ENCODE measurements at regions not wholly inside any gene's neighbourhood (a gene's known extent, or its start where the extent isn't known, plus 50 kb on each side); places are given as distances from the start of the nearest gene placed in this dataset.

DNA sequence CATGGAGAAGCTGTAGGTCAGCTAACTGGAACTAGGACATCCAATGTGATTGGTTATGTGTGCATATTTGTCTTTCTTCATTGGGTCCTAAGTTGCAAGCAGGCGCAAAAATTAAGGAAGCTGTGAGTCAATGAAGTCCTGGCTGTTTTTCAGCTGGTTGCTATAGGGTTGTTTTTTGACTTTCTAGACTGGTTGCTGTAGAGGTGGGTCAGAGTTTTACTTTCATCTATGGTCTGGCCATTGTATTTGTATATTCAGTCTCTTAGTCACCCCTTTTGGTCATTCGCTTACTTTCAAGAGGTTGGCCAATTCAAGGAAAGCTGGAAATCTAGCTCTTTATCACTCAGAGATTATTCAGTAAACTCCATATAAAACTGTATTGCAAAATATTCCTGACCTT is 62.0 kb upstream of the AMZ2 start:
- DNase-seq, result no peak

DNA sequence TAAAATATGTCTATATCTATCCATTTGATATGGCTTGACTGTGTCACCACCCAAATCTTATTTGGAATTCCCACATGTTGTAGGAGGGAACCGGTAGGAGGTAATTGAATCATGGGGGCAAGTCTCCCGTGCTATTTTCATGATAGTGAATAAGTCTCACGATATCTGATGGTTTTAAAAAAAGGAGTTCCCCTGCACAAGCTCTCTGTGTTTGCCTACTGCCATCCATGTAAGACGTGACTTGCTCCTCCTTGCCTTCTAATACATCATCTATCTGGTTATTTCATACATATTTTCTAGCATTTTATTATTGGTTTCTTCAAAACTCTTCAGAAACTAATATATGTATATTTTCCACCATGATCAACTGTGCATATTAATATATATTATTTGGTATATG is 57.3 kb upstream of the AMZ2 start:
- DNase-seq, result no peak

DNA sequence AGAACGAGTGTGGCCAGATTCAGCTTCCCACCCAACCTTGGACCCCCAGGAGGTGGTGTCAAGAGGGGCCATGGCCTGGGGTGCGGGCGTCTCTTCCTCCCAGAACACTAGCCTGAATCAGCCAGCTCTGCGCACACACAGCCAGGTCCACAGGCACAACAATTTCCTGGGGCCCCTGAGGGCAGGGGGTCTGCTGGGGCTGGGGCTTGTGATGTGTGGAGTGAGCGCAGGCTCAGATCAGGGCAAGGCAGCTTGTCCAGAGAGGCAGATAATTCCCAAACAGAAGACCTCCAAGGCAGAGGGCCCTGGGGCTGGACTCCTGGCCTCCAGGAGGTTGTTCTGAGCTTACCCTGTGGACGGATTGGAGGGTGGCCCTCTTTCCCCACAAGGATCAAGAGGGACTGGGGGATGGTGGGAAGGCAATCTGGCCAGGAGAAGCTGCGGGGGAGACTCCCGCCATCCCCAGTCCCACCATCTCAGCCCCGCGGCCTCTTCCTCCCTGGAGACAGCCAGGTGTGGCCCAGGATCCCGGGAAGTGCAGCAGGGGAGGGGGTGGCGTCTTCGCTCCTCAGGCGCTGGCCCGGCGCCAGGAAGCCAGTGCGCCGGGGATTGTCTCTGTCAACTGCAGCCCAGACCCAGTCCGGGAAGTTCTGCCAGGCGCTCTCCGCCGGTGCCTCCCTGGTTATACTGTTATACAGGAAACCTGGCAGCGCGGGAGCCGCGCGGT is 52.0 kb upstream of the AMZ2 start:
- DNase-seq, result peak; percentile 39

DNA sequence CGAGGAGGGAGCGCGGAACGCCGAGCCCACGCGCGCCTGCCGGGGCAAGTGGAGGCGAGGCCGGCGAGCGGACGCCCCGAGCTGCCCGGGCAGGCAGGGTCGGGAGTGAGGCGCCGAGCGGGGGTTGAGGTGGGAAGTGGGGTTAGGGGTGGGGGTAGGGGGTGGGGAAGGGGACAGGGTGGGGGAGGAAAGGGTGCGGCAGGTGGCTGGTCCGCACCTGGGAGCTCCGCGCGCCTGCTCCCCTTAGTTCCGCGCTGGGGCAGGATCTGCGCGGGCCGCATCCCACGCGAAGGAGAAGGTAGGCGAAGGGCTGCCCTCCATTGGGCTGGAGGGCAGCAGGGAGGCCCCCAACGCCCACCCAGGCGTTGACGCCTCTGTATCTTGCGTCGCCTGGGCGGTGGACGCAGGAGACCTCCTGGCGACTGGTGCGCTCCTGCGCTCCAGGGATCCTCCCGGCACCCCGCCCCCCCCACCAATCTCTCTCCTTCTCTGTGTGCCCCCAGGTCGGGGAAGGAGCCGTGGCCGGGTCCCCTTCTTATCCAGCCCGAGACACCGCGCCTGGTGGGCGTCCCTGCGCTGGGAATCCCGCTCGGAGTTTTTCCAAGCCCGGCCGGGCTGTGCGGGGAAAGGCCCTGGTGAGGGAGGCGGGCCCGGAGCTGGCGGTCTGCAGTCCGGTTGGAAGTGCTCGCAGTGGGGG is 51.3 kb upstream of the AMZ2 start:
- DNase-seq, result peak; percentile 37

DNA sequence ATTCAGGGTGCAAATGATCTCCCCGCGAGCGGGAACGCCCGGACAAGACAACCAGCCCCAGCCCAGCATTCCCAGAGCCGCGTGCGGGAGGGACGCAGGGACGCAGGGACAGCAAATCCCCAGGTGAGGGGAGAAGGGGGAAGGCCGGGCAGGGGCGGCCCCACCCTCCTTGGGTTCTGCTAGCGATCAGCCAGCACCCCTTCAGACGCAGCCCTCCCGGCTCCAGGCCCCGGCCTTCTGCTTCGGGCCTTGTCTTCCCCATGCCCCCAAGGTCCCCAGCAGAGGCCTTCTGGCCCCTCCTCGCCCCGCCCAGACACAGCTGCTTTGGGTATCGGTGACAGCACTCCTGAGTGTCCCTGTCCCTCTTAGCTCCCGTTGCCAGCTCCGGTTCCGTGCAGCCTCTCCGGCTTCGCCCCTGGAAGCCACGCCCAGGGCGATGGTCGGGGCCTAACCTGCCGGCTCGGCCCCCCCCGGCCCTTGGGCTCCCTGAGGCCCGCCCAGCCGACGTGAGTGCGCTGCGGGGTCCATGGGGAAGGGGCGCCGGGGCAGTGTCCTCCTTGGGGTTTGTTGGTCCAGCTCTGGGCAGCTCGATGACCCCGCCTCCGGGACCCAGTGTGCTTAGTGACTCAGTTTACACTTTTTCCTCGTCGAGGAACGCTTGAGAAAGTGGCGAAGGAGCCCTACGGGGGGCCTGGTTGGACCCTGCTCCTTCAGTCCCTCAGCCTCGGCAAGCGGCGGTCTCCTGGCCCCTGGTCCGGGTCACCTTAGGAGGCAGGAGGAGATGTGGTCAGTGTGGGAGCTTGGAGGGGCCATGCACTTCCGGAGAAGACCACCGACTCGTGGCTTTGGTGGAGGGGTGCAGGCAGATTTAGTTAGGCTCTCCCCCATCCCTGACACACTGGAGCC is 50.5 kb upstream of the AMZ2 start:
- DNase-seq, result peak; percentile 53

DNA sequence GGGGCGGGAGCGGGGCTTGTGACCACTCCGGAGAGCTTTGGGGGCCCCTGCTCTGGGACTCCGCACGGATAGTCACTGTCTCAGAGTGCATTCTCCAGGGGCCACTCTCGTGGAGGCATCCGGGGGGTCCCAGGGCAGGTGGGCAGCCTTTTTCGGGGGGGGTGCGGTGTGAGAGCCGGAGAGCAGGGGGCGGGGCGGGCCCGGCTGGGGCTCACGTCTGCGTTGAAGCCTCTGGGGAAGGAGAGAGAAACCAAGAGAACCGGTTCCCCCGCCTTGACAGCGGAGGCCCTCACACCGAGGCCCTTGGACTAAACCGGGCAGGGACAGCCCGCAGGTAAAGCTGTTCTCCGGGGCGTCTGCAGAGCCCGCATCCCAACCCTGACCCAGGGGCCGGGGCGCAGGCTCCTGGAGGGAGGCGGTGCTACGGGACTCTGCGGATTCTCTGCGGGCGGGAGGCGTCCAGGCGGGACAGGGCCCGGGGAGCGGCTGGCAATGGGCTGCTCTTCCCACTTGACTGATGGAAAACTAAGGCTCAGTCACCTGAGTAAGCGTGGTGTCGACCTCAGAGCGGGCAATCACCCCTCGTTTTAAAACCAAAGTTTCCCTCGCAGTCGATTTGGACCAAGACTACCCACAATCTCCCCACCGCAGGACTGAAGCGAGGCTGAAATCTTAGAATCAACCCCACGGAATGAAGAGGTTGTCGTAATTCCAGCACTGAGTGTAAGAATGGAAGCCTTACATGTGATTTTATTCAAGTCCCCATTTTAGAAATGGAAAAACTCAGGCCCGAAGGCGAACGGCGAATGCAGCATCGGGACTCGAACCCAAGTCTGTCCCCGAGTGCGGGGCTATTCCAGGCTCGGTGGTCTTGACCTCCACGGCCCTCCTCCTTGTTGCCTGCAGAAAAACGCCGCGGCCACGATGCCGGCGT is 49.6 kb upstream of the AMZ2 start:
- peak; percentile 44 for DNase-seq
